T-helper 1 cell (primary cell): ENCODE measurements at regions not wholly inside any gene's neighbourhood (a gene's known extent, or its start where the extent isn't known, plus 50 kb on each side); places are given as distances from the start of the nearest gene placed in this dataset.
"Not testable (repeated sequence)": the region's sequence is repeated elsewhere in the genome, so short reads cannot be mapped to it uniquely, and the experiment has no call there.

Experiments used
- DNase-seq, 5 donors: peaks; one replicate each; pipeline ENCODE4 v3.0.0-alpha.2; 2012 to 2020

DNA sequence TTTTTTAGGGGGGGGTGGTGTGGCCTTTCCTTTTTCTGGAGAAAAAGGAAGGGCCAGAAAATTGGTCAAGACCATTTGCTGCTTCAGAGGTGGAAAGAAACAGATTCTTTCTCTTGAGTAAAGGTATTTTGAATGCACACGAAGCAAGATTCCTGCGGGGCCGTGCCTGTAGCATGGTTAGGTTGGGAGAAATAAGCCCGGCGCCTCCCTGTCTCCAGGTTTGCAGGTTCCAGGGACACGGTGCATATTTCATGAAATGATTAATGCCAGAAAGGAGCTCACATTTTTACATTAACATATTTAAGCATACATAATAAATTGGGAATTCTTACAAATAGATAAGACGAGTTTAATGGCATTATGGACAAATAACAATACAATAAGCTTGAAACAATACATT is 409.5 kb upstream of the IRX1 start:
- DNase-seq = no peak

- DNase-seq = no peak
Measured at GRCh38 chr5:3185488-3185887, 410.1 kb upstream of the IRX1 start.

DNA sequence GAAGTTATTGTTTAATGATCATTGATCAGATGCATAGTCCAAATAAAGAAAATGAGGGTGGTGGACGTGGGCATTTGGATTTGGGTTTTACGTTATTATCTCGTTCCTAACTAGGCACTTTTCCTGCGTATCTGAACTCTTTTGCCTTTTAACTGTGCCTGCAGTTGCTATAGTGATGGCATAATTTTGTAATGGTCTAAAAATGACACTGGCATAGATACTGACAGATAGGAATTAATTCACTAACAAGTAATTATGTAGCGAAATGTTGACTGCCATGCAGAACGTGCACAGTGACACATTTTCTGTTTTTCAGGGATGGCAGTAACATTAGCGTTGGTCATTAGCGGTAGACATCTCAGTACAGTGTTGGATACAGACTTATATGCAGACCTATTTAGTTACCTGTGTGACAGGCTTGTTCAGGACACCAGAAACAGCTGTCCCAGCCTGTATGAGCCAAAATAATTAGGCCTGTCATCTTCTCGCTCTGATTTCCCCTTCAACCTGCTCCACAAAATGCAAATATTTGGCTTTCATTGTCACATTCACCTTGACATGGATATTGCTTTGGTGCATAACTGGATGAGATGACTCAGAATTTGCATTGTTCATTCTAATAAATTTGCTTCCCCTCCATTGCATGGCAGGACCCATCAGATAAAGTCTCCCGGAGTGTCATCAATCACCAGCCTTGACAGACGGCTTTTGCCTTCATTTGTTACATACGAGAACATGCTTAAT is 413.3 kb upstream of the IRX1 start:
- DNase-seq = no peak

DNA sequence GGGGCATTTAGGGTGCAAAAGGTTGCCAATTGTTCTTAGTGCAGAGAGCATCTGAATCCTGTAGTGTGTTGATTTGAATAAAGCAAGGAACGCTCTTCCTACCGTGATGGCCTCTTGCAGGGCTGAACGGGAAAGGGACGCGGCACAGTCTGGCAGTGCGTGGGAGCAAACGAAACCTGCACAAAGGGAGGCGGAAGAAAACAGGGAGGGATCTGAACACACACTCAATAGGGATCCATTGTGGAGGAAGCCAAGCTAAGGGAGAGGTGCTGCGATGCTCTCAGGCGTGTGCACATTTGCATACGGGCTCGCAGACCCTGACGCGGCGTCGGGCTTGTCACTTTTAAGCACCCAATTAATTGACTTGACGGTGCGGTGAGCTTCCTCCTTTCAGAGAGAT is 414.0 kb upstream of the IRX1 start:
- DNase-seq = no peak

GRCh38 chr5:3180636-3181035 is 415.0 kb upstream of the IRX1 start:
- no peak for DNase-seq

- no peak for DNase-seq
Measured at GRCh38 chr5:3179220-3179619, 416.4 kb upstream of the IRX1 start.

DNA sequence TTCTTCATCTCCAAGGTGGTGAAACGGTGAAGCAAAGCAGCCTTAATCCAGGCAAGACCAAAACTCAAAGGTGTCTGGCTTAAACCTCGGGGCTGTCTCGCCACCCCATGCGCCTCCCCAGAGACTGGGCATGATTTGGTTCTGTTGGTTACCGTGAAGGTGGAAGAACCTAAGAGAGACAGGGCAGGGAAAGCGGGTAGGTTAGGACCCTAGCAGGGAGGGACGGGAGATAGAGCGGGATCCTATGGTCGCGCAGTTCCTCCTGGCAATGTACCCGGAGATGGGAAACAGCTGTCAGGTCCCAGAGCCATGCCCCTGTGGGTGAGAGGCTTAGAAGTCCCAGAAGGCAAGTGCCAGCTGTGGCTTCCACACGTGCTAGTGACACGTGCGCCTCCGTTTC is 418.3 kb upstream of the IRX1 start:
- no peak for DNase-seq

- no peak for DNase-seq
Measured at GRCh38 chr5:3175416-3175815, 420.2 kb upstream of the IRX1 start.

GRCh38 chr5:3167473-3167872 is 416.0 kb upstream of the IRX2 start:
- DNase-seq = no peak

GRCh38 chr5:3163626-3164025 is 412.1 kb upstream of the IRX2 start:
- DNase-seq = no peak

DNA sequence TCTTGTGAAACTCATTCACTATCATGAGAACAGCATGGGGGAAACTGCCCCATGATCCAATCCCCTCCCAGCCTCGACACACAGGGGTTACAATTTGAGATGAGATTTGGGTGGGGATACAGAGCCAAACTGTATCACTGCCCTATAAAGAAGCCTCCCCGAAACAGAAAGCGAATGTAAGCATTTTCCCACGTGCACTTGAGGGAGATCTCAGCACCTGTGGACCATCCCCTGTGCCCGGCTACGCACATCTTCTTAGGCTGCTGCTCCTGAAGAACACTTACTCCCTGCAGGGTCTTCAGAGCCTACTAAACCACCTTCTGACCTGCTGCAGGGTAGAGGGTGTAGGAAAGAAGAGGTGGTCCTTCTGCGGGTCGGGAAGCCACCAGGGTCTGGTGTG is 410.2 kb upstream of the IRX2 start:
- DNase-seq = no peak

DNA sequence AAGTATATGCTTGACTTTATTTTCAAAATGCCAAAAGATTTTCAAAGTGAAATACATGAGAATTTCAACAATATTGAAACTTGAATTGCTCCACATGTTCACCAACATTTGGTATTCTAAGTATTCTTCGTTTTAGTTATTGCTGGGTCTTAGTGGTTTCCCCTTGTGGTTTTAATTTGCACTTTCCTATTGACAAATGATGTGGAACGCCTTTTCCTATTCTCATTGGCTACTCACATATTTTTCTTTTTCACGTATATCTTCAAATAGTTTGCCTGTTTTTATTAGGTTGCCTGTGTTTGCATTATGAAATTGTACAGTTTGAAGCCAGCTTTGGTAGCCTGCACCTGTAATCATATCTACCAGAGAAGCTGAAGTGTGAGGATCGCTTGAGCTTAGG is 405.7 kb upstream of the IRX2 start:
- DNase-seq = no peak

DNA sequence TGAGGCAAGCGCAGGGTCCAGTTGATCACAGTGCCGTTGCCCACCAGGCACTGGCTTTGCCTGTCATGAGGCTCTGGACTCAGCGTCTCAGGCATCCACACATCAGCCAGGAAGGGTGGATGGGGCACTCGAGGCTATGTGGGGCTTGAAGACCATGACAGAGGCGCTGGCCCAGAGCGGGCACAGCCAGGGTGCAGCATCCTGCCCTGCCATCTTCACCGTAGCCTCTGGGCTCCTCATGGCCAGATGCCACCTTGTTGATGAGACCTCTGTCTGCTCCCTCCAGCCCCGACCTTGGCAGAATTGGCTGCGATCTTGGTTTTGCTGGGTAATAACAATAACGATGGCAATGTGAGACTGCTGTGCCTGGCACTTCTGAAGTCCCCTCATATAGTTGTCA is 404.2 kb upstream of the IRX2 start:
- DNase-seq = no peak

DNA sequence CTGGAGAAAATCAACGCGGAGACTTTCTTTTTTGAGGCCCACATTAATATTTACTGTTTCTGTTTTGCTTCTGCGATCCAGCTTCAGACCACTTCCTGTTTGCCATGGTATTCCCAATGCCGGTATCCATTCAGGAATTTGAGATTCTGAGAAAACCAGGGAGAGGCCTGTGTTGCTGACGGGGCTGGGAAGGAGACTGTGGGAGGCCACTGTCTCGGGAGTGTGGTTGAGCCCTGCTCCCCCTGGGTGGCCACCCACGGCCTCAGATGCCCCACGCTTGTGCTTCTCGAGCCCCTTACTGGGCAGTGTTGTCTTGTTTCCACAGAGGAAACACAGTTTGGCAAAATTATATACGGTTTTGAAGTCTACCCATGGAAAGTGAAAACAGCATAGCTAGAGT is 403.6 kb upstream of the IRX2 start:
- DNase-seq = no peak

DNA sequence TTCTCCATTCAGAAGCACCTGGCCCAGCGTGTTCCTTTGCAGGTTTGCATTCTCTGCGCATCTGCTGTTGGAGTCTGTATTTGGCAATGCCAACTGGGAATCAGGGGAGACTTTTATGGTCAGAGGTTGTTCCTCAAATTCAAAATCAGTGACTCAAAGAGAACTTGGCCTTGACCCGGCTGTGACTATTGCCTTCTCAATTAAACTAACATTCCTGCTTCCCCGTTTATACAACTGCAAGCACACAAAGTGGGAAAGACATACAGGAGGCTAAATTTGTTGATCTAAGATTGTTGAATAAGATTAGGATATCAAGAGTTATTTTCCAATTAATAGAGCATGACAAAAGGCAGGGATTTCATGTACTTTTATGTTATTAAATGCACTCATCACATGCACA is 402.4 kb upstream of the IRX2 start:
- DNase-seq = no peak

GRCh38 chr5:3153226-3153858 is 401.9 kb upstream of the IRX2 start:
- no peak for DNase-seq

- DNase-seq = no peak
Measured at GRCh38 chr5:3149899-3150298, 398.4 kb upstream of the IRX2 start.

GRCh38 chr5:3147405-3147804 is 395.9 kb upstream of the IRX2 start:
- not testable (repeated sequence) for DNase-seq

DNA sequence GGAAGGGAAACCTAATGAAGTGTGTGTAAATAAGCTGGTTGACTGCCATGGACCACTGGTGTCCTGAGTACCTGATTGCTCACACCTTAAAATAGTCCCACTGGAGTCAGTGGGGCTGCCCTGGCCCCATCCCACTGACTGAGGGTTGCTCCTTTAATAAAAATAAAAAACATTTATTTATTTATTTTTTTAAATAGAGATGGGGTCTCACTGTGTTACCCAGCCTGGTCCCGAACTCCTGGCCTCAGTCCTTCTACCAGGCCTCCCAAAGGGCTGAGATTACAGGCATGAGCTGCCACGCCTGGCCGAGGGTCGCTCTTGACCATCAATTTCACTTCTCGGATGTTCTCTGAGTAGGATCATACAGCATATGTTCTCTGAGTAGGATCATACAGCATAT is 394.2 kb upstream of the IRX2 start:
- no peak for DNase-seq

GRCh38 chr5:3143382-3143781 is 391.9 kb upstream of the IRX2 start:
- no peak for DNase-seq

GRCh38 chr5:3142261-3143027 is 391.0 kb upstream of the IRX2 start:
- no peak for DNase-seq

- DNase-seq = no peak
Measured at GRCh38 chr5:3140117-3140516, 388.6 kb upstream of the IRX2 start.

DNA sequence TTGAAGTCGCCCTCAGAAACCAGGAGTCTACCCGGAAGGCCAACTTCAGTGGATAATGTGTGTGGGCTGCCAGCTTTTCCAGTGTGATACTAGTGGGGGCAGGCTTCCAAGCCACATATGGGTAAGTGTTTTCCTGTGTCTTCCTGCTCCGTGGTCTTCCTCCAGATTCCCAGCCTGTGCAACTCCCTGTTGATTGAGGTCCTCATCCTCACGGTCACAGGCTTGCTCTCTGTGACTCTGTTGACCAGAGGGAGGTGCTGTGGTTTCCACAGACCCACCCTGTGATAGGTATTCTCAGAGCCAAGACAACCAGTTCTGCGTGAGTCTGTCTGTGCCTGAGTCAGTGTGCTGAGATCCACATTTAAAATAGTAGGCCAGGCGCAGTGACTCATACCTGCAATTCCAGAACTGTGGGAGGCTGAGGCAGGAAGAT is 388.0 kb upstream of the IRX2 start:
- DNase-seq = no peak

DNA sequence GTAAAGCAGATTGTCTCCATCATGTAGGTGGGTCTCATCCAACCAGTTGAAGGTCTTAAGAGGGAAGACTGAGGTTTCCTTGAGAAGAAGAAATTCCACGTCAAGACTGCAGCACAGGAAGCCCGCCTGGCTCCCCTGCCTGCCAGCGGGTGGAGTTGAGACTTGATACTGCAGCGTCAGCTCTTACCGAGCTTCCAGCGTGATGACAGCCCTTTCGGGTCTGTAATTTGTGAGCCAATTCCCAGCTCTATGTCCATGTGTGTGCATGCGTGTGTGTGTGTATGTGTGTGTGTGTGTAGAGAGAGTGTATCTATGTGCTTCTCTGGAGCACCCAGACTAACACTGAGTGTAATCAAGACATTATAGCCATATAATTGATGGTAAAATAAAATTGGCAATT is 379.7 kb upstream of the IRX2 start:
- DNase-seq = no peak
